Stimulated activated CD4-positive, alpha-beta T cell treated with anti-CD3 and anti-CD28 coated beads, Interleukin-4, amount 100 ng/mL, for 4 hours (primary cell): ENCODE measurements at regions not wholly inside any gene's neighbourhood (a gene's known extent, or its start where the extent isn't known, plus 50 kb on each side); places are given as distances from the start of the nearest gene placed in this dataset.
"Not testable (repeated sequence)": the region's sequence is repeated elsewhere in the genome, so short reads cannot be mapped to it uniquely, and the experiment has no call there.

Source experiments
- DNase-seq, 2 experiments: peaks; one replicate each; pipeline ENCODE4 v3.0.0-alpha.2; 2020

DNA sequence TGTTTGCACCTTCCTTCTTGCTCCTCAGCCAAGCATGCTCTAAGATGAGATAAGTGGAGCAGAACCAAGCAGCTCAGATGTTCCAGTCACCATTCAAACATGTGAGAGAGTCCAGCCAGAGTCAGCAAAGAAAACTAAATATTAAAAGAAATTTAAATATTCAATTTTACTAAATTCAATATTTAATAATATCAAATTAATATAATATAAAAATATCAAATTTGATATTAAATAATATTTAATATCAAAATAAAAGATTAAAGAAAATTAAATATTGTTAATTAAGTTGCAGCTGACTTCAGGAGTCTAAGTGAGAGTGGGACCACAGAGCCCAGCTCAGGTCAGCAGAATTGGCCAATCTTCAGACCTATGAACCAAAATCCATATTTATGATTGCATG lies 526.1 kb upstream of the FLRT2 start:
- DNase-seq: no peak

DNA sequence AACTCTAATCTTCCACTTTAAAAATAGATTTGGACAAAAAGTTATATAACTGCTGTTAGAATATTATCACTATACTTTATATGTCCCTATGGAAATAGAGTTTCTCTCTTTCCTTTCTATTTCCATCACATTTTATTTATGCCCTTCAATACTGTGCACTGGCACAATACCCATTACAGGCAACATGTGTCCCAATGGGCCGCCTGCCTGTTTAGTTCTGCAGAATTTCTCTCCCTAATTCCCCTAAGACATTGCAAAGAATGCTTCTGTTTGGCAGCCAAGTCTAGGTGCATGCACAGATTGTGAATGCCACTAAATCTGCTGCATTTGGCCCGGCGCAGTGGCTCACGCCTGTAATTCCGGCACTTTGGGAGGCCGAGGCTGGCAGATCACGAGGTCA lies 520.4 kb upstream of the FLRT2 start:
- no peak for DNase-seq

DNA sequence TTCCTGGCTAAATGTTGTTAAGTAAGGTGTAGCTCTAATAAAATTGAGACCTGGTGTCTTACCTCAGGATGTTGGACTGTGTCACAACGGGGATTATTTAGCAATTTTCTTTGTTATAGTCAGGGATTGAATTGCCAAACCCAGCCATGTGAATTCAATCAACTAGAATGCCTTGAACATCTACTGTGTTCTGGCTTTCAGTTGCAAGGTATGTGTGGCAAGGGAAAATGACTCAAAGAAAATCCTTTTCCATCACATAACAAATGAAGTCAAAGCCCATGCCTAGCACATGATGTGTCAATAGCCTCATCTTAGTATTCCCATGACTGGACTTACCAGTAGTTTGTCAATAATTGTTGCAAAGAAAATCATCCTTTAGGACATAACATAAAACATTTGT lies 519.8 kb upstream of the FLRT2 start:
- no peak for DNase-seq

DNA sequence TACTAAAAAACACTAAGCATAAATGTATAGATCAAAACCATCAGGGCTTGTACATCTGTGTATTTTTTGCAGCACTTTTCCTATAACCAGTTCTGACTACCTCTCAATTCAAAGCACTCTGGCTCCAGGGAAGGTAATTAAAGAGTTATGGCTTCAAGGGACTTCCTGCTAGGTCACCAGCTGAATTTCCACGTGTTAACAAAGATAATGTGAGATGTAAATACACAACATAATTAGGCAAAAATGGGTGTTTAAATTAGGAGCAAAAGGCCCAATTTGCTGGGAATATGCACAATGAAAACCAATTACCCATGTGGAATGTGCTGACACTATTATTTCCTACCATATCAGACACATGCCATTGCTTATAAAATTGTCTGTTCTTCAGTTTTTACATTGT lies 513.4 kb upstream of the FLRT2 start:
- DNase-seq: no peak

DNA sequence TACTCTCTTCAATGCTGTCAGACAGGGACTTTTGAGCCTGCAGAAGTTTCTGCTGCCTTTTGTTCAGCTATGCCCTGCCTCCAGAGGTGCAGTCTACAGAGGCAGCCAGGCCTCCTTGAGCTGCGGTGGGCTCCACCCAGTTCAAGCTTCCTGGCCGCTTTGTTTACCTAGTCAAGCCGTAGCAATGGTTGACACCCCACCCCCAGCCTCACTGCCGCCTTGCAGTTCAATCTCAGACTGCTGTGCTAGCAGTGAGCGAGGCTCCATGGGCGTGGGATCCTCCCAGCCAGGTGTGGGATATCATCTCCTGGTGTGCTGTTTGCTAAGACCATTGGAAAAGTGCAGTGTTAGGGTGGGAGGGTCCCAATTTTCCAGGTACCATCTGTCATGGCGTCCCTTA lies 506.1 kb upstream of the FLRT2 start:
- not testable (repeated sequence) for DNase-seq

DNA sequence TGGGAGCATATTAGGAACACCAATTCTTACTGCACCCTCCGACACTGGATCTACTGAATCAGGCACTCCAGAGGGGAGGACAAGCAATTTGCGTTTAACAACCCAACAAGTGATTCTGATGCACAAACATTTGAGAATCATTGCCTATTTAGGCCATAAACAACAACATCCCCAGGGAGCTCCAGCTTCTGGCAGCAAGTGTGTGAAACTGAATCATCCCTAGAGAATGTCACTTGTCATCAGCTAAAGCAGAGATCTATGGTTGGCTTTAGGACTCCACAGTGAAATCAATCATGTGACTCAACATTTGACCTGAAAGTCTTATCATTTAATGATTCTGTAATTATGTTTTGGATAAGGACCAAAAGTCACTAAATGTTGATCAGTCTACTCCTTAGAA lies 505.0 kb upstream of the FLRT2 start:
- no peak for DNase-seq

DNA sequence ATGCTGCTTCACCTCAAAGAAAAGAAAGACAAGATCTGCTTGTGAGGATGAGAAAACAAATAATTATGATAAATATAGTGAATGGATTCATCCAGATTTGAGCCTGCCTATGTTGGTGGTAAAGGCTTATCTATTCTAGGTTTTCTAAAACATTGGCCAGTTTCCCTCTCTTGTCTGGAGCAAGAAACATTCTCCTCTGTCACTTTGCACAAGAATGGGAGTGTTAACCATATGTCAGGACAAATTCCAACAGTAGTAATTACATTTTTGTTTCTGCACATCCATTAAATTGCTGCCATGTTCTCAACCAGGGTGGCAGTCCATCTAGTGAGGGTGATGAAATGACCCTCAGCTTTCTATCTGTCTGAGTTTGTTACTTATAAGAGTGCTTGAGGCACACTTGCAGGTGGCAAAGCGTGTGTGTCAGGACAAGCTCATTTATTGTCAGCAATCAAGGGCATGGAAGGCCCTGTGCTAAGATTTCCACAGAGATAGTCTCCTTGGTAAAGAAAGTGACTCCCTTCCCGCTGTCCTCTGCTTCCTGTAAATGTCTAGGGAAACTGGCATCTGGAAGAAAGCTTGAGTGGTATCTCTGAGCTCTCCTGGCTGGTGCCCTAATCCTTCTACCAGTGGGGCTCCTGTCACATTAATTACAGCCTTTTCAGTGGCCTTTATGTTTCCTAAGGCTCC lies 502.1 kb upstream of the FLRT2 start:
- DNase-seq: no peak

DNA sequence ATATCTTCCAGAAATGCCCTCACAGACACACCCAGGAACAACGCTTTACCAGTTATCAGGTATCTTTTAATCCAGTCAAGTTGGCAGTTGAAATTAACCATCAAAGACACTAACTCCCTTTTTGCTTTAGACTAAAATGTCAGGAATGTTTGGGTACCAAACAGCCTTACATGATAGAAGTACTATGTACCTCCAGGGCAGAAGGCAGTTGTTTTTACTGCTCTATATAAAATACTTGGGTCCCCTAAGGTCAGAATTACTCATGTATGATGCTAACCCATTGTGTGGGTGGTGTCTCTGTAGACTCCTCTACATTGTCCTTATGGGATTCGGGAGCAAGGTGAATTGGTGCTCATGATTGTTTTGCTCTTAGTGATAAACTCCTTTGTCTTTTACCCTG lies 492.5 kb upstream of the FLRT2 start:
- DNase-seq: no peak

DNA sequence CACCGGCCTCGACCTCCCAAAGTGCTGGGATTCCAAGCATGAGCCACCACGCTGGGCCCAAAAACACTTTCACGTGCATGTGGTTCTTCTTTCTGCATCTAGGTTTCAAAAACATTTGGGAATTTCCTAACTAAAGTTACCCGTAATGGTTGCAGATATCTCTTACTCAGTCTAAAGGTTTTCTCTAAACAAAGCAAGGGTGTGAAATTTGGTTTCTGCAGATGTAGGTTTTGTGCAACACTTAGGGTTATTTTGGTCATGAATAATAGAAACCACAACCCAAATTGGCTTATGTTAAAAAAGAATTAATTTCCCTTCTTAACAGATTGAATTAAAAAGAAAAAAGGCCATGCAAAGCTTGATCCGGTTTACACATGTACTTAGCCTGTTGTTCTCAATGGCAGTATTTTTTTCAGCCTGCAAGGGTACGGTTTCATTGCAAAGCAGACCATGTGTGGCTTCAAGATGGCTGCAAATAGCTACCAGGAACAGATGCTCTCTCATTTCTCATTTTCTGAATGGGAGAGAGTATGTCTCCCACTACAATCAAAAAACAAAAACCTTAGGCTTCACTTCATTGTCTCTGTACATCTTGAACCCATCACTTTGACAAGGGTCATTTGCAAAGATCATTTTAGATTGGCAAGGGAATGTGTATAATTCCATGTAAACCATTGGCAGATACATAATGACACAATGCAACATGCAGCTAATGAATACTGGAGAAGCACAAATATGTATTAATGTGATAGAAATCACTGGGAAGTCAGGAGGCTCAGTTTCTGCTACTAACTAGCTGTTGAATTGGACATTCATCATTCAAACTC lies 491.2 kb upstream of the FLRT2 start:
- DNase-seq: no peak

DNA sequence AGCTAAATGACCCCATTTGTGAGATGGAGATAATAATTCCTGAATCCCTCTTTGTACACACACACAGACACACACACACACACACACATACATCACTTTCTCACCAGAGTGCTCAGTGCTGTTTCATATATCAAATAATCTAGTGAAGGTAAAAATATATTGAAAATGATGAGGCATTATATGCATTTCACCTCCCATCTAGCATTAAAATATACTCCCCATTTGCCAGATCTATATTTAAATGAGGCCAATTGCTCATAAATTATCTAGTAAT lies 490.7 kb upstream of the FLRT2 start:
- DNase-seq: no peak

DNA sequence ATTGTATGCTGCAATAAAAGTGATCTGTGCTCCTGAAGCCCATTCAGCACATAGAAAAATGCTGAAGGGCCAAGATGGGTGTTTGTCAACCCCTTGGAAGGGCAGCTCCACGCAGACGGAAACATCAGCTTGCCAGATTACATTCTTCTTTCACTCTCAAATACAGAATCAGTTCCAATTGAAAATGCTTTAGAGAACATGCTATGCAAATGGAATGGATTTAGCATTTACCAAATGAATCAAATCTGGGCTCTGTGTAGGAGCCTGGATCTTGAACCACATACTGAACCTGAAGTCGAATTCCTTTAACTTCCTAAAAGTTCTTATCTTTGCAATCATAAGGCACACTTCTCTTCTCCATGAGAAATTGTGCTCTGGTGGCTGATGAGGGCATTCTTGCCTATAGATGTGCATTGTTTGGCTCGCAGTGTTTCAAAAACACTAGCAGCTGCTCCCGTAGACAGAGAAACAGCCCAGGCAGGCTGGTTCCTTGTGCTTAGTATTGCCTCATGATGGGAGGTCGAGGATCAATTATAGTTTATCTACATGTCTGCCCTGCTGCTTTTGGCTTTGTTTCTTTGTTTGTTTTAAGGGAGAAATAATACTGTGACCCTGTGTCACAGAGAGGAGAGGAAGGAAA lies 489.8 kb upstream of the FLRT2 start:
- no peak for DNase-seq

DNA sequence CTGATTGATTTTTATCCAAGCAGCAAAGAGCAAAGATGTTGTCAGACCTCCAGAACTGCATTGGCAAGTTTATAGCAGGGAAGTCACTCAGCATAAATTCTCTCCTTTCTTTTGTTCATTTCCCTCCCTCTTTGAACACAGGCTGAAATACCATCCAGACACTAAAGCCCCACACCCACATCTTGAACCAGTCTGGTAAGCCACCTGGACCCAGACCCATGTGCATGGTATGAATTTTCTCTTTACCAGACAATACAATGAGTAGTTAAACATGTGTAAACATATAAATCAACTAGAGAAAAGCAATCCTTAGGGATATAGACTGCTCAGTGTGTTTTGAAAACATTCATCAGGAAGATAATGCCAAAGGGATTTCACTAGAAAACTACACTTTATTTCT lies 488.3 kb upstream of the FLRT2 start:
- DNase-seq: no peak

DNA sequence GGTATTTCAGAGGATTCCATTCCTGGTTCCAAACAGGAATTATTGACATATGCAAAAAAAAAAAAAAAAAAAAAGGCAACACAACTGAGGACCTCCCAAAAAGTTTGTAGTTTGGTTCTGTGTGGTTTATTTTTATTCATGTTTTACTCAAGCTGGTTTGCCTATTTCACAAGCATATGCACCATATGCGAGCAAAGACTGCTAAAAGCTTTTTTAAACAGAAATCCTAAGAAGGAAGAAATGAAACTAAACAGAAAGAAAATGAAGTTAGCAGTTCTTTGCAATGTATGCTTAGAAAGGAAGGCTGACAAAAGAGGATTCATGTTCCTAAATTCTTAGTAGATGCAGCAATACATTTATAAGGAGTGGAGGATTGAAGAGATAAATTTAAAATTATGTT lies 487.6 kb upstream of the FLRT2 start:
- DNase-seq: no peak

DNA sequence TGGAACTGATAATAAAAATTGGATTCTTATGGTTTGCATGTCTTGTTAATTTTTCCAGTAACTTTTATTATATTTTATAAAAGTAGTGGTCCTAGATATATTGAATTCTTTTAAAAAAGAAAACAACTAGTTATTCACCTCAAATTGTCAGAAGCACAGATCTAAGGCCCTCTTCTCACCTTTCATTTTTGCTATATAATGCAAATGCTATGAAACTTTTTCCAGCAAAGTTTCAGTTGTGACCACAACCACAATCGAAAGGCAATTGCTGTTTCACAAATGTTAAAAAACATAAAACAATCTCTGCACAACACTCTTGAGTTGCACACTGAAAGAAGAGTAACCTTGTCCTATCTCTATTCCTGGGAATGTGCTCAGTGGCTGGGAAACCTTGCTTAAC lies 479.8 kb upstream of the FLRT2 start:
- DNase-seq: no peak

DNA sequence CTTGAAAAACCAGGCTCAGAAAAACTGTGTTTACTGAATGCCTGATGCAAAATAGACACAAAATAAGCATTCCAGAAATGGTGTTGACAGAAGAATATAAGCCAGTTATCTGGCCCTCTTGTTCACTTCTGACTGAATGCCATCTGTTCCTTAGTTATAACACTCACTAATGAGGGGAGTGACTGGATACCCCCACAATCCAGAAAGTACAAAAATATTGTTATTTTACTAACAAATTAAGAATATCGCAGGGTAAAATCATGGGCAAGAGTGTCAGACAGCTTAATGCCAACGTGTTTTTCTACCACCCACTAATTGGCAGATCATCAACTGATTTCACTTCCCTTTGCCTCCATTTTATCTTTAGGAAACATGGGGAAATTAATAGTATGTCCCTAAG lies 477.3 kb upstream of the FLRT2 start:
- DNase-seq: no peak

DNA sequence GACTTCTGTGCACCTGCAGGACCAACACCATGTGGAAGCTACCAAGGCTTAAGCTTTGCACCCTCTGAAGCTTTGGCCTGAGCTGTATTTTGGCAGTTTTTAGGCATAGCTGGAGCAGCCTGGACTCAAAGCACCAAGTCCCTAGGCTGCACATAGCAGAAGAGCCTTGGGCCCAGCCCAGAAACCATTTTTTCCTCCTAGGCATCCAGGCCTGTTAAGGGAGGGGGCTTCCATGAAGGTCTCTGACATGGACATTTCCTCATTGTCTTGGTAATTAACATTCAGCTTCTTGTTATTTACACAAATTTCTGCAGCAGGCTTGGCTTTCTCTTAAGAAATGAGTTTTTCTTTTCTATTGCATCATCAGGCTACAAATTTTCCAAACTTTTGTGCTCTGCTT lies 475.8 kb upstream of the FLRT2 start:
- no peak for DNase-seq

DNA sequence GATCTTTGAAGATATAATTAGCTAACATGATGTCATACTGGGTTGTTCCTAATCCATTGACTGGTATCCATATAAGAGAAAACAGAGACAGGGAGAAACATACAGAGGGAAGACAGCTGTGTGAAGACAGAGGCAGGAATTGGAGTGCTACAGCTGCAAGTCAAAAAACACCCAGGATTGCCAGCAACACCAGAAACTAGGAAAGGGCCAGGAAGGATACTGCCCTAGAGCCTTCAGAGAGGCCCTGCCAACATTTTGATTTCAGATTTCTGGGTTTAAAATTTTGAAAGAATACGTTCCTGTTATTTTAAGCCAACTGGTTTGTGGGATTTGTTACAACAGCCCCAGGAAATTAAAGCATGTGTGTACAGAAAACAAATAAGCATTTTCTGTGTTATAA lies 473.7 kb upstream of the FLRT2 start:
- no peak for DNase-seq

DNA sequence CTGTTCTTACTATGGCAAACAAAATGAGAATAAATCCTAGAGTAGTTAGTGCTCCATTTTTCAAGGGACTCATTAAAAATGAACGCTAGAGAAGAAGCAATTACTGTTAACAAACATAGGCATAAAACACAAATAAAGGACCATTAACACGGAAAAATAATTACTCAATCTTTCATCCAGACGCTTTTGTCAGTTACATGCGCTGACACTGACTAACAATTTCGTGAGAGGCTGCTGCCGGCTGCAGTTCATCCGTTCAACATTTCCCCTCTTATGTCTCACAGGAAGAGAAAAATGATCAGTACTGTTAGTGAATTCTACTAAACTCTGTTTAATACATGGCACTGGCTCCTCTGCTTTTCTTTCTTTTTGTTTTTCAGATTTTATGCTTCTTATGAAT lies 472.7 kb upstream of the FLRT2 start:
- no peak for DNase-seq

DNA sequence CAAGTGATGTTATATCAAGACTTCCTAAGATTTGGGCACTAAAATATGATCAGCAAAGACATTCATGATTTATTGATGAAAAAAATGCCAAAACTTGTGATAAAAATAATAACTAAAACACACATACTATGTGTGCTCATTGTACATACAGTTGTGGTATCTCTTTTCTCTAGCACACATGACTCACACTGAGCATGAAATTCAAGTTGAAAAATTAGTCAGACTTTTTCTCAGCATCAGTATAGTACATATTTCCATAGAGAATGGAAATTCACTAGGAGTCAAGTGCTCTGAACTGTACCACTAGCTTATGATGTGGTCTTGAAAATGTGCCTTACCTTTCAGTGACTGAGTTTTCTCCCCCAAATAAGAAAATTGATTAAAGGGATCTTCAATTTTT lies 471.8 kb upstream of the FLRT2 start:
- no peak for DNase-seq

DNA sequence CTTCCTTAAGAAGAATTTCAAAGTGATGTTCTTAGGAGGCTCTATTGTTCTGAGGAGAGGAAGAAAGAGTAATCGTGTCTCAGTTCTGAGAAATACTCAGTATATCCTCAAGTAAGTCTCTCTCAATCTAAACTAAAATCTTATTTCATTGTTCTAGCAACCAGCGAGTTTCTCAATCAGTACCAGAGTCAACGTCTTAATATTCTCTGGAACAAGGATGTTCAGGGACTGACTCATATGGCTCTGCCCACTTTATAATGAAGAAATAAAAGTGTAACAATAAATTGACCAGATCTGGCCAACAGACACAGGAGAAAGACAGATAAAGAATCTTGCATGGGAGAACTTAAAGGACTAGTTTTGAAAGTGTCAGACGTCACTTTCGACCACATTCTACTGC lies 469.8 kb upstream of the FLRT2 start:
- DNase-seq: no peak

DNA sequence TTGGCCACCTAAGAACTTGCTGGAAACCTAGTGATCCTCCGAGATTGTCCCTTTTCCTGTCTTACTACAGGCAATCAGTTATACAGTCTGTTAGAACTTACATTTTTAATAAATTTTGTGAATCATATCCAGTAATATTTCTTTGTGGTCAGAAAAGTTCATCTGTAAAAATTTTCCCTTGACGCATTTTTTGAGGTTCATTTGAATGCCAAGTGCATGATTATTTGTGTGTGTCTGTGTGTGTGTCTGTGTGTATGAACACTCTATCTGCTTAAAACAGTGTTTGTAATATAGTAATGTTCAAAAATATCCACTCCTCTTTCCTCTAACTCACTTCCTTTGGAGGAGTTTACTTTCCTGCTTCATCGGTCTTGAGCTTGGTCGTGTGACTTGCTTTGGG lies 468.7 kb upstream of the FLRT2 start:
- DNase-seq: no peak

DNA sequence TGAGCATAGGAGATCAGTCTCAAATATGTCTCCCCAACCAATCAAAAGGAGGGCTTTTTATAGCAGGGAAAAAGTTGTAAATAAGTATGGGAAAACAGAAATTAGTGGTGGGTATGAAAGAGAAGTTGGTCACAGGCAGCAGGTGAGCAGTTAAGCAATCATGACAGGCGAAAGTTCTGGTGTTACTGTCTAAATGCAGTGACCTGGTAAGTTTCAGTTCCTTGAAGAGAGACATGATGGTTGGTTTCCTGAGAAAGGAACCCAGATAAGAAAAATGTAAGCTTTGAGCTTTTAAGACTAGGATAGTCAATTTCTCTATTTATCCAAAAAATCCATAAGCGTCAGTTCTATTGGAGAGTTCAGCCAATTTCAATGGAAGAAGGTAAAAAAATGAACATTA lies 466.2 kb upstream of the FLRT2 start:
- DNase-seq: no peak

DNA sequence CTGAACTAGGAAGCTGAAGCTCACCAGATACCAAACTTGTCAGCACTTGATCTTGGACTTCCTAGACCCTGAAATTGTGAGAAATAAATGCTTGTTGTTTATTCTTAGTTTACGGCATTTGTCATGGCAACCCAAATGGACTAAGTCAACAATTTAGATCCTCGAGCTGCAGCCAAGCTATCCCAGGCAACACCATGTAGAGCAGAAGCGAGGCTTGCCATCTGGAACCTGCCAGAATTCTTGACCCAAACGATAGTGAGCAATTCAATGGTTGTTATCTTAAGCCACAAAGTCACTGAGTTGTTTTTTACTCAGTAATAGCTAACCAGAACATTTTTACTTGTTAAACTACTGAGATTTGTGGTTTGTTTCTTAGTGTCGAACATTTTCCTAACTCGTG lies 458.5 kb upstream of the FLRT2 start:
- DNase-seq: no peak

DNA sequence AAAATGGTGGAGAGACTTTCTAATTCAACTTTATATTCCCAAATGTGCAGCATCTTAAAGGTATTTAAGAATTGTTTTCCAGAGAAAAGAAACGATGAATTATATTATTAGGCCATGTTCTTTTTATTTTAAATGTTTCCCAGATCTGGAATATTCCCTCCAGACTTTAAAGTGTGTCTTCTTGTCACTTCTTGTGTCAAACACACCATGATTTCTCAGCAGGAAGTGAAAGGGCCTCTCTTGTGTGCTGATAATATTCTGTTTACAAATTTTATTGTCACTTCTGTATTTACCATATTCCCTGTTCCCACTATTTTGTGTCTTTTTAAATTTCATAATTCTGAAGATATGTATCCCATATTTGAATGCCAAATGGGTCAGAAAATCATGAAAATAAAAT lies 455.0 kb upstream of the FLRT2 start:
- DNase-seq: no peak
